ENCODE measurements at regions not wholly inside any gene's neighbourhood (a gene's known extent, or its start where the extent isn't known, plus 50 kb on each side); places are given as distances from the start of the nearest gene placed in this dataset.

- DNase-seq (ENCODE audit: low read depth, low spot score): no peak
Measured at GRCh38 chr6:170116636-170117035, 174.2 kb downstream of the DLL1 start.

GRCh38 chr6:170114956-170115855 is 175.7 kb downstream of the DLL1 start:
- no peak for DNase-seq (ENCODE audit: low read depth, low spot score)

GRCh38 chr6:170114187-170114945 is 176.5 kb downstream of the DLL1 start:
- DNase-seq (ENCODE audit: low read depth, low spot score): no peak

- DNase-seq (ENCODE audit: low read depth, low spot score): no peak
Measured at GRCh38 chr6:170113141-170113540, 177.7 kb downstream of the DLL1 start.

GRCh38 chr6:170112583-170112860 is 178.4 kb downstream of the DLL1 start:
- no peak for DNase-seq (ENCODE audit: low read depth, low spot score)

GRCh38 chr6:170111816-170112582 is 178.9 kb downstream of the DLL1 start:
- DNase-seq (ENCODE audit: low read depth, low spot score): no peak

GRCh38 chr6:170111141-170111664 is 179.7 kb downstream of the DLL1 start:
- DNase-seq (ENCODE audit: low read depth, low spot score): no peak

GRCh38 chr6:170110201-170111140 is 180.4 kb downstream of the DLL1 start:
- no peak for DNase-seq (ENCODE audit: low read depth, low spot score)

- no peak for DNase-seq (ENCODE audit: low read depth, low spot score)
Measured at GRCh38 chr6:170108890-170109587, 181.8 kb downstream of the DLL1 start.

- no peak for DNase-seq (ENCODE audit: low read depth, low spot score)
Measured at GRCh38 chr6:170108456-170108855, 182.4 kb downstream of the DLL1 start.

- DNase-seq (ENCODE audit: low read depth, low spot score): no peak
Measured at GRCh38 chr6:170107606-170108222, 183.2 kb downstream of the DLL1 start.

GRCh38 chr6:170106906-170107525 is 183.9 kb downstream of the DLL1 start:
- no peak for DNase-seq (ENCODE audit: low read depth, low spot score)

GRCh38 chr6:170102582-170103481 is 188.0 kb downstream of the DLL1 start:
- DNase-seq (ENCODE audit: low read depth, low spot score): no peak

- no peak for DNase-seq (ENCODE audit: low read depth, low spot score)
Measured at GRCh38 chr6:170102038-170102437, 188.8 kb downstream of the DLL1 start.

GRCh38 chr6:170101281-170102035 is 189.4 kb downstream of the DLL1 start:
- no peak for DNase-seq (ENCODE audit: low read depth, low spot score)

- no peak for DNase-seq (ENCODE audit: low read depth, low spot score)
Measured at GRCh38 chr6:170100046-170100445, 190.8 kb downstream of the DLL1 start.

GRCh38 chr6:170099387-170099786 is 191.5 kb downstream of the DLL1 start:
- DNase-seq (ENCODE audit: low read depth, low spot score): no peak
